ENCODE measurements at regions not wholly inside any gene's neighbourhood (a gene's known extent, or its start where the extent isn't known, plus 50 kb on each side); places are given as distances from the start of the nearest gene placed in this dataset.

DNA sequence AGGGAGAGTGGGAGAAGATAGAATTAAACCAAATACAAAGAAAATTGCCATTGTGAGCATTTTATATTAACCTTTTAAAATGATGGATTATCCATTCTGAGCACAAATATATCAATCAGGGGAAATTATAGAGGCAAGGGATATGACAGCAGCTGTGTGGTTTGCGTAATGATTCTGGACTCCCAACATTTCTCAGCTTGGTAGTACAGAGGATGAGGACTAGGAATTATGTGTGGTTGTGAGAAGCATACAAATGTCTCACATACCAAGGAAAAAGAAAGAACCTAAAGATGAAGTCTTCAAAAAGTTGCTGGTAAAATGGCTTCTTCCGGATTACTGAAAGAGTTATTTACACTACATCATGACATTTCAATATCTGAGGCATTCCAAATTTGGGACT is 674.6 kb upstream of the NR3C2 start:
- DNase-seq (ENCODE audit: low read depth), result no peak
- TF ChIP-seq, protein P1, sequence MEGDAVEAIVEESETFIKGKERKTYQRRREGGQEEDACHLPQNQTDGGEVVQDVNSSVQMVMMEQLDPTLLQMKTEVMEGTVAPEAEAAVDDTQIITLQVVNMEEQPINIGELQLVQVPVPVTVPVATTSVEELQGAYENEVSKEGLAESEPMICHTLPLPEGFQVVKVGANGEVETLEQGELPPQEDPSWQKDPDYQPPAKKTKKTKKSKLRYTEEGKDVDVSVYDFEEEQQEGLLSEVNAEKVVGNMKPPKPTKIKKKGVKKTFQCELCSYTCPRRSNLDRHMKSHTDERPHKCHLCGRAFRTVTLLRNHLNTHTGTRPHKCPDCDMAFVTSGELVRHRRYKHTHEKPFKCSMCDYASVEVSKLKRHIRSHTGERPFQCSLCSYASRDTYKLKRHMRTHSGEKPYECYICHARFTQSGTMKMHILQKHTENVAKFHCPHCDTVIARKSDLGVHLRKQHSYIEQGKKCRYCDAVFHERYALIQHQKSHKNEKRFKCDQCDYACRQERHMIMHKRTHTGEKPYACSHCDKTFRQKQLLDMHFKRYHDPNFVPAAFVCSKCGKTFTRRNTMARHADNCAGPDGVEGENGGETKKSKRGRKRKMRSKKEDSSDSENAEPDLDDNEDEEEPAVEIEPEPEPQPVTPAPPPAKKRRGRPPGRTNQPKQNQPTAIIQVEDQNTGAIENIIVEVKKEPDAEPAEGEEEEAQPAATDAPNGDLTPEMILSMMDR (IDR thresholded peaks at IDR 0.05; ENCODE audit: insufficient read depth, low read length), result no peak
- H3K4me3 ChIP-seq (ENCODE audit: low read depth, low read length), result no peak overlapping the region

DNA sequence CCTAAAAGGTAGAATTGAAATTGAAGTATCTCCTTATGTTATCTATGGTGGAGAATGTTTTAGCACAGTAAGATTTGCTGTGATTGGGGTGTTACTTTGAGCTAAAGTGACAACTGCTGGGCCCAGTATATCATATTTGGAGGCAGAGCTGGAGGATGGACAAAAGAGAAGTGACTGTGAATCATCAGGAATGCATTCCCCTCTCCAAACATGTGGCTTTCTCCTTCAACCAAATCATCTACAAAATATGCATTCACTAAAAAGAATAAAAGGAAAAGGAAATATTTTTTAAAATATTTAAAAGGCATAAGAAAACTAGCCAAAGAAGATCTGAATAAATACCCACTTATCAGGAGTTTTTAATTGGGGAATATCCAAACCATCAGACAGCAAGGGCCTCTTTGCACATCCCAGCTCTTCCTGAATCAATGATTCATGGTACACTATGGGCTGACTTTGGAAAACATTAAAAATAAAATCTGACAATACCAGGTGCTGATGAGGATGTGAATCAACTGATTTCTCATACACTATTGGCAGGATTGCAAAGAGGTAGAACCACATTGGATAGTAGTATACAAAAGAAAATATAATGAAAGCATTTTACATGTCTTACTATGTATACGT is 671.7 kb upstream of the NR3C2 start:
- DNase-seq (ENCODE audit: low read depth), result peak; percentile 61
- H3K4me3 ChIP-seq (ENCODE audit: low read depth, low read length), result no peak overlapping the region
- TF ChIP-seq, protein P1 (IDR thresholded peaks at IDR 0.05; ENCODE audit: insufficient read depth, low read length), result no peak

DNA sequence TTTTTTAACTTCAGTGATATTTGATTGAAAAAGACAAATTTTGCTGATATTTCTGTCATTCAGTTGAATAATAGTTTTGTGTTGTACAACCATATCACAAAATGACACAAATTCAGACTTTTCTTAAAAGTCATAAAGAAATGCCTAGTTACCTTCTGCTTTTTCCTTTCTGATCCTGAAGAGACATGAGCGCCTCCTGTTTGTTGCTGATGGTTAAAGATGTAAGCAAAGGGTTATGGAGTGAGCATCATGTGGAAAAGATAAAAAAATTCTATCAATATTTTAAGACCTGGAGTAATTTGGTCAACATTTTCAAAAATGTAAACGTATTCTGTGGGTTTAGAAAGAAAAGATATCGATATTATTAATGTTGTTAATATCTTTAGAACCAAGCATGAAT is 669.9 kb upstream of the NR3C2 start:
- TF ChIP-seq, protein P1 (IDR thresholded peaks at IDR 0.05; ENCODE audit: insufficient read depth, low read length), result no peak
- H3K4me3 ChIP-seq (ENCODE audit: low read depth, low read length), result no peak overlapping the region
- no peak for DNase-seq (ENCODE audit: low read depth)

DNA sequence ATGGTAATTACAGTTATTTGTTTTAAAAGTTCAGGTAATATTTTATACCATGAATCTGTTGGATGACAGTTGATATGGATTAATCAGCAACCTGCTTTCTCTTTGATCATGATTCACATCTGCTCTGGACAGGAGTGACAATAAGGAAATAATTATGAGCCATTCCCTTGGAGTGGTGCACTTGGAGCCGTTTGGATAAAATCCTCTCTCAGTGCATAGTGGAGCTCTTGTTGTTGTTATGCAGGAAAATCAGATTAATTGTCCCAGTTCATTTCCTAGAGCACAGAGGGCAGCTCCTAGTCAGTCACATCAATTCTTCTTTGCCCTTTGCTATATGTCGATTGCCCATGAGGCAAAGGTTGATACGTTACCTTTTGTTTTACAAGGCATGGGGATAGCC is 668.3 kb upstream of the NR3C2 start:
- H3K4me3 ChIP-seq (ENCODE audit: low read depth, low read length), result no peak overlapping the region
- no peak for DNase-seq (ENCODE audit: low read depth)
- TF ChIP-seq, protein P1 (IDR thresholded peaks at IDR 0.05; ENCODE audit: insufficient read depth, low read length), result no peak

DNA sequence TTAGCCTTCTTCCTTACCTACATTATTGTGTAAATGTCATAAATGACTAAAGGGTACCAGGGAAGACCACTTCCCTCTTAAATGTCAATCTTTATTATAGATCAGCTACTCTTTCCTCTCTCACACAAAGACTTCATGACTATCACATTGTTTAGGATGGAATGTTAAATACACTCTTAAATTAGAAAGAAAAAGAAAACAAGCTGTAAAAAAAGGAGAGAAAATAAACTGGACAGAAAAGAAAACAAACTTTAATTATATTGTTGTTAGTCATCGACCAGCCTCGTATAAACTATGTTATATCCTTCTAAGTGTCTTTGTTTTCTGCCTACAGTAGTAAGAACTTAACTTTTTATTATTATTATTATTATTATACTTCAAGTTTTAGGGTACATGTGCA is 666.4 kb upstream of the NR3C2 start:
- DNase-seq (ENCODE audit: low read depth), result no peak
- H3K4me3 ChIP-seq (ENCODE audit: low read depth, low read length), result no peak overlapping the region
- TF ChIP-seq, protein P1 (IDR thresholded peaks at IDR 0.05; ENCODE audit: insufficient read depth, low read length), result no peak

DNA sequence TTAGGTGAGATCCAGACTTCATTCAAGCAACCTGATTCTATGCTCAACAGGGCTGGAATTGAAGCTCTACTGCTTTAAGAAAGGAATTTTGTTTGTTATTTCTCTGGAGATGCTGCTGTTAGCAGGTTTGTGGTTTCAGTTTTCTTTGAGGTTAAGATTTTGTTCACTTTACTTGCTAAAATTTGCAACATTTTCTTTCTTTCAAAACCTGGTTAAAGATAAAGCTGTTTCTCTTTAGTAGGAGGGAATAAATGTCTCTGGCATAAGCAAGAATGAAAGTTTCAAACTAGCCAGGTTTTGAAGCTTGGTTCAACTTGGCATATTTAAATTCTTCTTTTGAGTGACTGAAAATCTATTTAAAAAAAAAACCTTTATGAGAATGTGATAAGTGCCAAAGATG is 660.6 kb upstream of the NR3C2 start:
- TF ChIP-seq, protein P1 (IDR thresholded peaks at IDR 0.05; ENCODE audit: insufficient read depth, low read length), result no peak
- H3K4me3 ChIP-seq (ENCODE audit: low read depth, low read length), result no peak overlapping the region
- DNase-seq (ENCODE audit: low read depth), result no peak

DNA sequence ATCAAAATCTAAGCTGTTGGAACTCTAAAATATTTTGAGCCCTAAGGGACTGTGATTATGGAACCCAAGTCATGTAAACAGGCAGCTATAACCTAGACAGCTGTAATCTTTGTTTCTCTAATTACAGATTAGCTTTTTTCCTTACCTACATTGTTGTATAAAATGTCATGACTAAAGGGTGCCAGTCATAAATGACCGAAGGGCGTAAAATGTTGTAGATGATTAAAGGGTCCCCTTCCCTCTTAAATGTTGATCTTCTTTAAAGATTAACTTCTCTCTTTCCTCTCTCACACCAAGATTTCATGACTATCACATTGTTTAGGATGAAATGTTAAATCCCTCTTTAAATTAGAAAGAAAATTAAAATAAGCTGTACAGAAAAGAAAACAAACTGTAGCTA is 659.4 kb upstream of the NR3C2 start:
- no peak overlapping the region for H3K4me3 ChIP-seq (ENCODE audit: low read depth, low read length)
- no peak for DNase-seq (ENCODE audit: low read depth)
- TF ChIP-seq, protein P1 (IDR thresholded peaks at IDR 0.05; ENCODE audit: insufficient read depth, low read length), result no peak

Measured in fibroblast of the aortic adventitia (primary cell).